Tibial artery (tissue), 4 donors: ENCODE measurements at regions not wholly inside any gene's neighbourhood (a gene's known extent, or its start where the extent isn't known, plus 50 kb on each side); places are given as distances from the start of the nearest gene placed in this dataset.

ENCODE experiments used
- DNase-seq, 2 donors: peaks; one replicate each; pipeline ENCODE4 v3.0.0-alpha.2; 2019
- H3K27ac ChIP-seq, 2 donors: fragments of 200-600 bp; sonication (generic) in 1 of 2; 1 replicate in 1 of 2; 2 replicates in 1 of 2; pipeline ENCODE4 v1.5.1; 2018 to 2019; ENCODE audit warnings: mild to moderate bottlenecking in 1 of 2
- H3K27me3 ChIP-seq, 2 donors: fragments of 200-600 bp; sonication (generic) in 1 of 2; one replicate each; pipeline versions ENCODE4 v1.5.1 to v1.6.0; 2016 to 2019
- H3K36me3 ChIP-seq, 3 donors: fragments of 200-600 bp; sonication (generic) in 2 of 3; one replicate each; pipeline ENCODE4 v1.5.1; 2016 to 2019; ENCODE audit warnings: mild to moderate bottlenecking in 2 of 3
- H3K4me1 ChIP-seq, 4 donors: fragments of 200-600 bp; sonication (generic) in 2 of 4; 1 replicate in 3 of 4; 2 replicates in 1 of 4; pipeline ENCODE4 v1.5.1; 2016 to 2019
- H3K4me3 ChIP-seq, 2 donors: fragments of 200-600 bp; sonication (generic) in 1 of 2; 1 replicate in 1 of 2; 2 replicates in 1 of 2; pipeline ENCODE4 v1.5.1; 2018 to 2019; ENCODE audit warnings: mild to moderate bottlenecking in 2 of 2
- H3K9me3 ChIP-seq, 3 donors: fragments of 200-600 bp; sonication (generic) in 1 of 3; one replicate each; pipeline ENCODE4 v1.5.1; 2016 to 2019
- intact Hi-C: fragments of 100-400 bp; cut with DNase I; formaldehyde crosslinking; loops from one replicate; pipeline ENCODE4 v1.15.0; 2023; ENCODE audit warnings: low total_unique reads
- TF ChIP-seq, protein P1 (sequence below), 2 experiments: fragments of 200-600 bp in 1 of 2; fragments of 450-650 bp in 1 of 2; IDR thresholded peaks; one replicate each; pipeline ENCODE4 v1.5.1; 2017 to 2019; ENCODE audit warnings: antibody characterized with exemption in 2 of 2, mild to moderate bottlenecking in 1 of 2, moderate library complexity in 1 of 2

DNA sequence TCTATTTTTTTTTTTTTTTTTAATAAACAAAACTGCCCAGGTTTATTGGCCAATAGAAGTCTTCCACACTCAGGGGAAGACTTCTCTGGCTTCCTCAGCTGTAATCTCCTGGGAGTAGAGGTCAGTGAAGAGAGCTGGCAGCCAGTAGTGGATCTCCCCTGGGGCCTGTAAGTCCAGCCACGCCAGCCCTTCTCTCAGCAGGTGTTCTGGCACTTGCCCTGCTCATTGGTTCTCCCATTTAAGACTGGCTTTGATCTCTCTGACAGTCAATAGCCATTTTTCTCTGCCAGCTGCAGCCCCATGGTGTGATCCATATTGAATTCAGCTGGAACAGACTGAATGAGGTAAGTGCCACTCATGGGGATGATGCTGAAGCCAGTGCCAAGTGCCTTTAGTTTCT, 170.6 kb upstream of the SPHKAP start:
- Histone ChIP-seq H3K9me3 (no peaks in the 10 kb centered on the region), H3K4me3 (no peak overlapping the region), H3K4me1 (no peaks in the 10 kb centered on the region), H3K27me3 (no peaks in the 10 kb centered on the region), H3K27ac (no peak overlapping the region), H3K36me3 (no peaks in the 10 kb centered on the region)
- TF ChIP-seq, protein P1, sequence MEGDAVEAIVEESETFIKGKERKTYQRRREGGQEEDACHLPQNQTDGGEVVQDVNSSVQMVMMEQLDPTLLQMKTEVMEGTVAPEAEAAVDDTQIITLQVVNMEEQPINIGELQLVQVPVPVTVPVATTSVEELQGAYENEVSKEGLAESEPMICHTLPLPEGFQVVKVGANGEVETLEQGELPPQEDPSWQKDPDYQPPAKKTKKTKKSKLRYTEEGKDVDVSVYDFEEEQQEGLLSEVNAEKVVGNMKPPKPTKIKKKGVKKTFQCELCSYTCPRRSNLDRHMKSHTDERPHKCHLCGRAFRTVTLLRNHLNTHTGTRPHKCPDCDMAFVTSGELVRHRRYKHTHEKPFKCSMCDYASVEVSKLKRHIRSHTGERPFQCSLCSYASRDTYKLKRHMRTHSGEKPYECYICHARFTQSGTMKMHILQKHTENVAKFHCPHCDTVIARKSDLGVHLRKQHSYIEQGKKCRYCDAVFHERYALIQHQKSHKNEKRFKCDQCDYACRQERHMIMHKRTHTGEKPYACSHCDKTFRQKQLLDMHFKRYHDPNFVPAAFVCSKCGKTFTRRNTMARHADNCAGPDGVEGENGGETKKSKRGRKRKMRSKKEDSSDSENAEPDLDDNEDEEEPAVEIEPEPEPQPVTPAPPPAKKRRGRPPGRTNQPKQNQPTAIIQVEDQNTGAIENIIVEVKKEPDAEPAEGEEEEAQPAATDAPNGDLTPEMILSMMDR (IDR thresholded peaks at IDR 0.05): no peak
- intact Hi-C loops: no loop called here
- no peak for DNase-seq

DNA sequence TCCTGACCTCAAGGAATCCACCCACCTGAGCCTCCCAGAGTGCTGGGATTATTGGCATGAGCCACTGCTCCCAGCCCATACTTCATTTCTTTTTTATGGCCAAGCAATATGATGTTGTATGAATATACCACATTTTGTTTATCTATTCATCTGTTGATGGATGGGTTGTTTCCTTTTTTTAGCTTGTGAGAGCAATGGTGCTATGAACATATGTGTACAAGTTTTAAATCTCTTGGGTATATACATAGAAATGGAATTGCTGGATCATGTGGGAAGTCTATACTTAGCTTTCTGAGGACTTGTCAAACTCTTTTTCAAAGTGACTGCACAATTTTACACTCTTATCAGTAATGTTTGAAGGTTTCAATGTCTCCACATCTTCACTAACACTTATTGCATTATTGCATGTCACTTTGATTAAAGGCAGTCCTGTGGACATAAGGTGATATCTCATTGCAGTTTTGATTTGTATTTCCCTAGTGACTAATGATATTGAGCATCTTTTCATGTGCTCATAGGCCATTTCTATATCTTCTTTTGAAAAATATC, 167.1 kb upstream of the SPHKAP start:
- Histone ChIP-seq H3K4me1 (no peaks in the 10 kb centered on the region), H3K27ac (no peak overlapping the region)
- intact Hi-C loops: no loop called here

DNA sequence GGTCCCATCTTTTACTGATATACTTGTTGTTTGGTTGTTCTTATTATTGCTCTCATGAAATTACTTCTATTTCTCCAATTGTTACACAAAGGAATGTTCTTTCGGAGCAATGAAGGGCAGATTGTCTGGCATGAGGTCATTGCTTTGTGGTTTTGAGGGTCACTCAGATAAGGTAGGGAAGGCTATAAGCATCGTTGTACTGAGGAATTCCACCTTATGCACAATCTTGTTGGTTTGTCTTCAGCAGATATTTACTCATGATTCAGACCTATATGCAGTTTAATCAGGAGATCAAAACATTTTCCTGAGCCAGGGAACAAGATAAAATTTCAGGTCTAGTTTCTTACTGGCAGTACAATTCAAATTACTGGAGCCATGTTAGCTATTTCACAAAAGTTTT, 163.0 kb upstream of the SPHKAP start:
- Histone ChIP-seq H3K27me3 (no peaks in the 10 kb centered on the region), H3K4me3 (no peak overlapping the region), H3K36me3 (no peaks in the 10 kb centered on the region), H3K4me1 (no peaks in the 10 kb centered on the region), H3K27ac (no peak overlapping the region), H3K9me3 (no peaks in the 10 kb centered on the region)
- intact Hi-C loops: no loop called here
- TF ChIP-seq, protein P1 (IDR thresholded peaks at IDR 0.05): no peak
- DNase-seq: no peak

More for the DNA sequence above, 167.1 kb upstream of the SPHKAP start:
- Histone ChIP-seq H3K9me3 (no peaks in the 10 kb centered on the region), H3K4me3 (no peak overlapping the region), H3K36me3 (no peaks in the 10 kb centered on the region), H3K27me3 (no peaks in the 10 kb centered on the region)
- TF ChIP-seq, protein P1 (IDR thresholded peaks at IDR 0.05): no peak
- DNase-seq: no peak

DNA sequence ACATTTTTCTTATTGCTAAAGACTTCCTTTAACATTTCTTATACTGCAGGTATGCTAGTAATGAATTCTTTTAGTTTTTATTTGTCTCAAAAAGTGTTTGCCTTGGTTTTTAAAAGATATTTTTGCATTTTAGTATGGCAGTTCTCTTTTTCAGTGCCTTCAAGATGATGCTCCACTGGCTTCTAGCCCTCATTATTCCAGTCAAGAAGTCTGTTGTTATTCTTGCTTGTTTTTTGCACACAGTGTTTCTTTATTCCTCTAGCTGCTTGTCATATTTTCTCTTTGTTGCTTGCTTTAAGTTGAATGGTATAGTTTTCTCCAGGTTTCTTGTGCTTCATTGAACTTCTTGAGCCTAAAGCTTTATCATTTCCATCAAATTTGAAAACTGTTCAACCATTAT, 158.0 kb upstream of the SPHKAP start:
- TF ChIP-seq, protein P1 (IDR thresholded peaks at IDR 0.05): no peak
- no peaks in the 10 kb centered on the region for H3K4me1 ChIP-seq
- H3K27me3 ChIP-seq: no peaks in the 10 kb centered on the region
- no peak for DNase-seq
- H3K36me3 ChIP-seq: no peaks in the 10 kb centered on the region
- no peak overlapping the region for H3K4me3 ChIP-seq
- intact Hi-C loops: no loop called here
- H3K27ac ChIP-seq: no peak overlapping the region
- no peaks in the 10 kb centered on the region for H3K9me3 ChIP-seq

DNA sequence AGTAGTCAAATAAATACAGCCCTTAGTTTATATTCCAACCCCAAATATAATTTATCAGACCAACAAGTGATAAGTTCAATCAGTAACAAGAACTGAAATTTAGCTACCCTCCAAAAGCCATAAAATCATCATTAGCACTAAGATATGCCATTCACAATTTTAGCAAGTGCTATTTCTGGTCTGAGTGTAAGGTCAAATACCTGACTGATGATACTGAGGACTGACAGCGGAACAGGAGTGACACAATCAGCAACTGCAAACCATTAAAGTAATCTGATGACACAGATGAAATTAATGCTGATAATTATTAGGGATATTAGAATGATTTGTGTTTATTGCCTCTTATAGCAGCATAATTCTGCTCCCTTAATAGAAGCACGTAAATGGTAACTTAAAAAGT, 152.7 kb upstream of the SPHKAP start:
- H3K27me3 ChIP-seq: no peaks in the 10 kb centered on the region
- DNase-seq: no peak
- no peak overlapping the region for H3K4me3 ChIP-seq
- no peaks in the 10 kb centered on the region for H3K9me3 ChIP-seq
- H3K4me1 ChIP-seq: no peaks in the 10 kb centered on the region
- intact Hi-C loops: no loop called here
- TF ChIP-seq, protein P1 (IDR thresholded peaks at IDR 0.05): no peak
- H3K27ac ChIP-seq: no peak overlapping the region
- no peaks in the 10 kb centered on the region for H3K36me3 ChIP-seq

DNA sequence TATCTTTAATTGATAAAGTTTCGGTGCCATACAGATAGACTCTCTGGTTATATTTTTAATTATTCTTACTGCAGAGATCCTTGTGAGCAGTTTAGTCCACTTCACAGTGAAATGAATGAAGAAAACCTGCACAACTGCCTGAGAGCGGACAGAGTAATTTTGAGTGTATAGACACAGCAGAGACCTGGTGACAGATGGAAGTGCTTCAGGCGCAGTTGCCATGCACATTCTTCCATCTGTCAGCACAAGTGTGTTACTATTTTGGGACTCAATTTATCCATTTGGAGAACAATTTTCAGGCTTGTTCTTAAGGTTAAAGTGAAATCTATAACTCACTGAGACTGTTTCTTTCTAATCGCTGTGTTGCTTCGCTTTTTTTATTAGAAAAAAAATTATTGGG, 147.8 kb upstream of the SPHKAP start:
- Histone ChIP-seq H3K9me3 (peaks cover 0 to 10% (median 0%) of the 10 kb centered on the region in 3 donors), H3K4me3 (no peak overlapping the region), H3K4me1 (no peaks in the 10 kb centered on the region), H3K36me3 (no peaks in the 10 kb centered on the region), H3K27ac (no peak overlapping the region), H3K27me3 (no peaks in the 10 kb centered on the region)
- TF ChIP-seq, protein P1 (IDR thresholded peaks at IDR 0.05): no peak
- intact Hi-C loops: no loop called here
- no peak for DNase-seq
